ENCODE measurements at regions not wholly inside any gene's neighbourhood (a gene's known extent, or its start where the extent isn't known, plus 50 kb on each side); places are given as distances from the start of the nearest gene placed in this dataset.

GRCh38 chr1:56080123-56080522 is 499.2 kb downstream of the PLPP3 start:
- Histone ChIP-seq H3K4me1 (ENCODE audit: control insufficient read depth, insufficient read depth, low read length) (no peaks in the 10 kb centered on the region), H3K9ac (ENCODE audit: extremely low read depth, low read length, poor library complexity, severe bottlenecking) (no peak overlapping the region), H3K27ac (ENCODE audit: low read depth, low read length) (no peak overlapping the region), H3K36me3 (ENCODE audit: control insufficient read depth, insufficient read depth, low read length) (no peaks in the 10 kb centered on the region), H3K27me3 (ENCODE audit: control insufficient read depth, insufficient read depth, low read length, poor library complexity, severe bottlenecking) (no peaks in the 10 kb centered on the region), H3K9me3 (ENCODE audit: control insufficient read depth, low read length) (no peaks in the 10 kb centered on the region), H3K4me3 (ENCODE audit: low read length) (no peak overlapping the region)
- no peak for TF ChIP-seq CTCF (conservative IDR thresholded peaks at IDR 0.05)
- Mint-ChIP-seq H3K9me3 (no peaks in the 10 kb centered on the region), H3K27ac (no peak overlapping the region), H3K4me3 (no peak overlapping the region), H3K36me3 (ENCODE audit: low read depth) (no peaks in the 10 kb centered on the region), H3K4me1 (no peaks in the 10 kb centered on the region), H3K27me3 (ENCODE audit: insufficient read depth) (no peaks in the 10 kb centered on the region)
- no peak for DNase-seq
- WGBS, 2 experiments (ENCODE audit: insufficient coverage in 1 of 2, insufficient read length in 1 of 2), result 93 to 95% methylated on average over 4 to 5 of the region's 5 CpGs

- Histone ChIP-seq H3K27ac (ENCODE audit: low read depth, low read length) (no peak overlapping the region), H3K4me3 (ENCODE audit: low read length) (no peak overlapping the region), H3K9me3 (ENCODE audit: control insufficient read depth, low read length) (no peaks in the 10 kb centered on the region), H3K36me3 (ENCODE audit: control insufficient read depth, insufficient read depth, low read length) (no peaks in the 10 kb centered on the region), H3K9ac (ENCODE audit: extremely low read depth, low read length, poor library complexity, severe bottlenecking) (no peak overlapping the region), H3K27me3 (ENCODE audit: control insufficient read depth, insufficient read depth, low read length, poor library complexity, severe bottlenecking) (no peaks in the 10 kb centered on the region), H3K4me1 (ENCODE audit: control insufficient read depth, insufficient read depth, low read length) (no peaks in the 10 kb centered on the region)
- Mint-ChIP-seq H3K4me1 (no peaks in the 10 kb centered on the region), H3K4me3 (no peak overlapping the region), H3K27me3 (ENCODE audit: insufficient read depth) (no peaks in the 10 kb centered on the region), H3K36me3 (ENCODE audit: low read depth) (no peaks in the 10 kb centered on the region), H3K27ac (no peak overlapping the region), H3K9me3 (no peaks in the 10 kb centered on the region)
- DNase-seq, result no peak
- no peak for TF ChIP-seq CTCF (conservative IDR thresholded peaks at IDR 0.05)
- 96 to 100% methylated on average over 2 of the region's 2 CpGs for whole genome bisulfite sequencing, 2 experiments (ENCODE audit: insufficient coverage in 1 of 2, insufficient read length in 1 of 2)
Measured at GRCh38 chr1:56079391-56079790, 500.0 kb downstream of the PLPP3 start.

- no peak overlapping the region for H3K4me3 ChIP-seq (ENCODE audit: low read length)
- no peak overlapping the region for H3K27ac ChIP-seq (ENCODE audit: low read depth, low read length)
- H3K4me1 ChIP-seq (ENCODE audit: control insufficient read depth, insufficient read depth, low read length), result no peaks in the 10 kb centered on the region
- H3K27me3 ChIP-seq (ENCODE audit: control insufficient read depth, insufficient read depth, low read length, poor library complexity, severe bottlenecking), result no peaks in the 10 kb centered on the region
- no peaks in the 10 kb centered on the region for H3K9me3 Mint-ChIP-seq
- 86 to 100% methylated on average over 1 to 2 of the region's 2 CpGs for WGBS, 2 experiments (ENCODE audit: insufficient coverage in 1 of 2, insufficient read length in 1 of 2)
- H3K36me3 Mint-ChIP-seq (ENCODE audit: low read depth), result no peaks in the 10 kb centered on the region
- no peaks in the 10 kb centered on the region for H3K27me3 Mint-ChIP-seq (ENCODE audit: insufficient read depth)
- DNase-seq, result no peak
- H3K27ac Mint-ChIP-seq, result no peak overlapping the region
- no peak overlapping the region for H3K4me3 Mint-ChIP-seq
- H3K4me1 Mint-ChIP-seq, result no peaks in the 10 kb centered on the region
- H3K9me3 ChIP-seq (ENCODE audit: control insufficient read depth, low read length), result no peaks in the 10 kb centered on the region
- H3K9ac ChIP-seq (ENCODE audit: extremely low read depth, low read length, poor library complexity, severe bottlenecking), result no peak overlapping the region
- H3K36me3 ChIP-seq (ENCODE audit: control insufficient read depth, insufficient read depth, low read length), result no peaks in the 10 kb centered on the region
- no peak for TF ChIP-seq CTCF (conservative IDR thresholded peaks at IDR 0.05)
Measured at GRCh38 chr1:56077206-56077605, 502.2 kb downstream of the PLPP3 start.

Data from endodermal cell (in vitro differentiated cells).